ENCODE measurements at regions not wholly inside any gene's neighbourhood (a gene's known extent, or its start where the extent isn't known, plus 50 kb on each side); places are given as distances from the start of the nearest gene placed in this dataset.

GRCh38 chr9:115945009-115945431 is 208.6 kb upstream of the PAPPA start:
- Histone ChIP-seq H3K79me2 (ENCODE audit: insufficient read depth, low read depth) (no peaks in the 10 kb centered on the region), H3K4me3 (IDR thresholded peaks at IDR 0.05; ENCODE audit: insufficient read depth, low read depth, low read length) (no peak overlapping the region), H3K27me3 (ENCODE audit: insufficient read depth, low read depth) (no peaks in the 10 kb centered on the region), H3K4me1 (ENCODE audit: low read depth, poor library complexity, severe bottlenecking) (no peaks in the 10 kb centered on the region), H3K36me3 (ENCODE audit: insufficient read depth) (no peaks in the 10 kb centered on the region), H3K4me2 (no peak overlapping the region), H4K20me1 (ENCODE audit: insufficient read depth) (no peaks in the 10 kb centered on the region), H3K9ac (no peak overlapping the region), H2AFZ (ENCODE audit: low read depth) (no peak overlapping the region), H3K27ac (no peak overlapping the region)
- no peak for TF ChIP-seq CTCF (conservative IDR thresholded peaks at IDR 0.05; ENCODE audit: low read depth, low read length)

- no peak overlapping the region for H2AFZ ChIP-seq (ENCODE audit: low read depth)
- no peaks in the 10 kb centered on the region for H3K4me1 ChIP-seq (ENCODE audit: low read depth, poor library complexity, severe bottlenecking)
- H4K20me1 ChIP-seq (ENCODE audit: insufficient read depth), result no peaks in the 10 kb centered on the region
- H3K4me2 ChIP-seq, result no peak overlapping the region
- H3K4me3 ChIP-seq (IDR thresholded peaks at IDR 0.05; ENCODE audit: insufficient read depth, low read depth, low read length), result no peak overlapping the region
- no peak overlapping the region for H3K9ac ChIP-seq
- no peaks in the 10 kb centered on the region for H3K27me3 ChIP-seq (ENCODE audit: insufficient read depth, low read depth)
- no peak for TF ChIP-seq CTCF (conservative IDR thresholded peaks at IDR 0.05; ENCODE audit: low read depth, low read length)
- H3K36me3 ChIP-seq (ENCODE audit: insufficient read depth), result no peaks in the 10 kb centered on the region
- no peaks in the 10 kb centered on the region for H3K79me2 ChIP-seq (ENCODE audit: insufficient read depth, low read depth)
- no peak overlapping the region for H3K27ac ChIP-seq
These were observed 207.1 kb upstream of the PAPPA start for GRCh38 chr9:115946530-115946929.

- no peak overlapping the region for H2AFZ ChIP-seq (ENCODE audit: low read depth)
- no peak overlapping the region for H3K9ac ChIP-seq
- H3K4me3 ChIP-seq (IDR thresholded peaks at IDR 0.05; ENCODE audit: insufficient read depth, low read depth, low read length), result no peak overlapping the region
- H4K20me1 ChIP-seq (ENCODE audit: insufficient read depth), result no peaks in the 10 kb centered on the region
- no peak for TF ChIP-seq CTCF (conservative IDR thresholded peaks at IDR 0.05; ENCODE audit: low read depth, low read length)
- no peaks in the 10 kb centered on the region for H3K27me3 ChIP-seq (ENCODE audit: insufficient read depth, low read depth)
- H3K4me1 ChIP-seq (ENCODE audit: low read depth, poor library complexity, severe bottlenecking), result no peaks in the 10 kb centered on the region
- no peak overlapping the region for H3K27ac ChIP-seq
- H3K79me2 ChIP-seq (ENCODE audit: insufficient read depth, low read depth), result no peaks in the 10 kb centered on the region
- no peaks in the 10 kb centered on the region for H3K36me3 ChIP-seq (ENCODE audit: insufficient read depth)
- H3K4me2 ChIP-seq, result no peak overlapping the region
These were observed 201.6 kb upstream of the PAPPA start for GRCh38 chr9:115951977-115952376.

GRCh38 chr9:115952430-115953292 is 200.9 kb upstream of the PAPPA start:
- Histone ChIP-seq H3K4me1 (ENCODE audit: low read depth, poor library complexity, severe bottlenecking) (no peaks in the 10 kb centered on the region), H3K27ac (no peak overlapping the region), H2AFZ (ENCODE audit: low read depth) (no peak overlapping the region), H3K27me3 (ENCODE audit: insufficient read depth, low read depth) (no peaks in the 10 kb centered on the region), H3K36me3 (ENCODE audit: insufficient read depth) (no peaks in the 10 kb centered on the region), H3K79me2 (ENCODE audit: insufficient read depth, low read depth) (no peaks in the 10 kb centered on the region), H3K4me2 (no peak overlapping the region), H3K9ac (no peak overlapping the region), H3K4me3 (IDR thresholded peaks at IDR 0.05; ENCODE audit: insufficient read depth, low read depth, low read length) (no peak overlapping the region), H4K20me1 (ENCODE audit: insufficient read depth) (no peaks in the 10 kb centered on the region)
- TF ChIP-seq CTCF (conservative IDR thresholded peaks at IDR 0.05; ENCODE audit: low read depth, low read length), result no peak
